K562 (cell line): ENCODE measurements at regions not wholly inside any gene's neighbourhood (a gene's known extent, or its start where the extent isn't known, plus 50 kb on each side); places are given as distances from the start of the nearest gene placed in this dataset.

Experiments
- ATAC-seq: fragments of 200-7000 bp; cut with Tn5 transposase; 3 replicates; pipeline ENCODE4 v1.9.1; 2020; ENCODE audit warnings: moderate library complexity
- BruUV-seq: library from RNA; stranded (reverse); fragments of 400-500 nt; replicated peaks from 2 replicates; lab custom pipeline; 2021; lab: Mats Ljungman, UMichigan
- CTCF ChIA-PET: fragments of 300-600 bp; formaldehyde crosslinking; extraction: SDS; loops from one replicate; lab custom pipeline; 2021; ENCODE audit warnings: low intra/inter-chr PET ratio; lab: Yijun Ruan, JAX
- POLR2A ChIA-PET: fragments of 300-600, 350-650 bp; sonication (Branson Sonifier 250); formaldehyde crosslinking; extraction: SDS; loops from one replicate; lab custom pipeline; 2021; ENCODE audit warnings: antibody characterized with exemption, inconsistent platforms; lab: Yijun Ruan, JAX
- DNase-seq, 4 experiments: peaks; one replicate each; pipeline versions ENCODE4 v3.0.0 to v3.0.0-alpha.2; 2011 to 2018; ENCODE audit warnings: low spot score in 3 of 4, mixed read lengths in 3 of 4; ENCODE audit errors: extremely low read depth in 1 of 4
- FAIRE-seq: peaks from 2 replicates; lab custom pipeline; 2011; peaks lifted over from hg19 to GRCh38; lab: Jason Lieb, UNC
- H2AFZ ChIP-seq: 2 replicates; pipeline ENCODE4 v1.6.0; 2011; ENCODE audit warnings: low read depth, low read length, control low read depth, inconsistent platforms
- H3K27ac ChIP-seq: fragments of 200-600 bp; 3 replicates; pipeline ENCODE4 v1.8.0; 2011; ENCODE audit warnings: low read depth, mild to moderate bottlenecking, control low read depth, inconsistent platforms, low read length, moderate library complexity, mixed read lengths; ENCODE audit errors: extremely low read depth
- H3K27me3 ChIP-seq, 2 experiments: fragments of 300-600 bp in 1 of 2; 2 replicates in 1 of 2; 3 replicates in 1 of 2; pipeline versions ENCODE4 v1.6.0 to v1.8.0; 2011; ENCODE audit warnings: inconsistent platforms in 2 of 2, low read length in 2 of 2, mild to moderate bottlenecking in 1 of 2, mixed read lengths in 1 of 2, moderate library complexity in 1 of 2; ENCODE audit not compliant: control insufficient read depth in 2 of 2, insufficient read depth in 2 of 2
- H3K36me3 ChIP-seq: fragments of 300-600 bp; 3 replicates; pipeline ENCODE4 v1.8.0; 2011; ENCODE audit warnings: mild to moderate bottlenecking, low read length, inconsistent platforms; ENCODE audit not compliant: control insufficient read depth, insufficient read depth
- H3K4me1 ChIP-seq, 2 experiments: fragments of 200-600 bp in 1 of 2; replicated peaks in 1 of 2; 2 replicates in 1 of 2; 3 replicates in 1 of 2; pipeline versions ENCODE4 v1.5.1 to v1.8.0; 2011; ENCODE audit warnings: inconsistent platforms in 2 of 2, low read length in 2 of 2, mild to moderate bottlenecking in 1 of 2, mixed read lengths in 1 of 2, moderate library complexity in 1 of 2; ENCODE audit not compliant: control insufficient read depth in 2 of 2, insufficient read depth in 2 of 2
- H3K4me2 ChIP-seq: 2 replicates; pipeline ENCODE4 v1.6.1; 2011; ENCODE audit warnings: low read length, control low read depth, inconsistent platforms, mixed read lengths; ENCODE audit not compliant: insufficient read depth
- H3K4me3 ChIP-seq: fragments of 200-600 bp; sonication (generic), shearing (Covaris generic); 2 replicates; pipeline ENCODE4 v1.5.1; 2016; ENCODE audit warnings: control low read depth, inconsistent platforms
- H3K79me2 ChIP-seq: fragments of 200-600 bp; 3 replicates; pipeline ENCODE4 v1.8.0; 2011; ENCODE audit warnings: low read length, inconsistent platforms; ENCODE audit not compliant: control insufficient read depth, insufficient read depth
- H3K9ac ChIP-seq, 2 experiments: 2 replicates each; pipeline versions ENCODE4 v1.6.0 to v1.6.1; 2011; ENCODE audit warnings: low read depth in 2 of 2, low read length in 2 of 2, control low read depth in 1 of 2, inconsistent platforms in 1 of 2, mild to moderate bottlenecking in 1 of 2, mixed read lengths in 1 of 2; ENCODE audit not compliant: insufficient read depth in 1 of 2
- H3K9me1 ChIP-seq: one replicate; pipeline ENCODE4 v1.6.0; 2011; ENCODE audit warnings: inconsistent platforms, mild to moderate bottlenecking, low read length, moderate library complexity; ENCODE audit not compliant: control insufficient read depth, insufficient read depth
- H3K9me3 ChIP-seq: replicated peaks from 2 replicates; pipeline ENCODE4 v1.5.1; 2011; ENCODE audit warnings: low read depth, low read length, inconsistent platforms; ENCODE audit not compliant: control insufficient read depth, insufficient read depth
- H4K20me1 ChIP-seq: replicated peaks from 2 replicates; pipeline ENCODE4 v1.6.1; 2011; ENCODE audit warnings: low read length, inconsistent platforms, mixed read lengths; ENCODE audit not compliant: control insufficient read depth, insufficient read depth
- SAFB ChIP-seq: fragments of 200-400 bp; formaldehyde crosslinking; IDR thresholded peaks from 2 replicates; pipeline ENCODE4 v1.6.1; 2017; ENCODE audit warnings: low read depth, low read length, borderline replicate concordance
- TRIM28 ChIP-seq: fragments of 450-650 bp; IDR thresholded peaks from 2 replicates; pipeline ENCODE4 v1.6.1; 2017
- ZBTB17 ChIP-seq: fragments of 450-650 bp; formaldehyde crosslinking; IDR thresholded peaks from 2 replicates; pipeline ENCODE4 v1.4.0; 2020; ENCODE audit warnings: mild to moderate bottlenecking
- ZNF830 ChIP-seq: fragments of 250-450 bp; sonication (Bioruptor Pico); IDR thresholded peaks from 2 replicates; pipeline ENCODE4 v1.5.0; 2021; ENCODE audit warnings: mild to moderate bottlenecking
- WGBS: fragments of 100-300 bp; shearing (Covaris generic); methylation state at CpG from one replicate; pipeline ENCODE4 v1.1.6; 2016; ENCODE audit warnings: low coverage, mixed read lengths; ENCODE audit not compliant: insufficient coverage; ENCODE audit errors: missing lambda C conversion rate; 5-methylcytosine and 5-hydroxymethylcytosine counted together
- in situ Hi-C: fragments of 300-500 bp; cut with MboI; formaldehyde crosslinking; loops from 4 replicates; pipeline ENCODE4 v1.15.0; 2018; ENCODE audit warnings: inconsistent platforms, mixed read lengths
- intact Hi-C: fragments of 100-400 bp; cut with micrococcal nuclease; formaldehyde crosslinking; loops from 2 replicates; pipeline ENCODE4 v1.14.2; 2022

DNA sequence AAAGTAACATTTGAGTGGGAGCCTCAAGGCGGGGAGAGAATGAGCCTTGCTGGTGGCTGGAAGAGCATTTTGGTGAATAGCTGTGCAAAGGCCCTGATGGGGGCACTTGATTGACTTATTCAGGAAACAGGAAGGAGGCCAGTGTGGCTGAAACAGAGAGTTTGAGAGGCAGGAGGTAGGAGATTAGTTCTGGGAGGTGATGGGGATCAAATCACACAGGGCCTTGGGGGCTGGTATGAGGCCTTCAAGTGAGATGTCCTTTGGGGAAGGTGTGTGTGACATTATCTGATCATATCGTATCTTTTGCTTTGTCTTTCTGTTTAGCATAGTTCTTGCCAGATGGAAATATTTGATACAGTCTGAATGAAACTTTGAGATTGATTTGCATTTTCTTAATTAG is 172.3 kb downstream of the TENT4A start:
- no peak for TF ChIP-seq ZNF830
- no peak for TF ChIP-seq ZBTB17 (CRISPR knock-in tag)
- TF ChIP-seq TRIM28, result no peak
- no peaks in the 10 kb centered on the region for H3K36me3 ChIP-seq
- WGBS, result 2% methylated on average over 2 of the region's 2 CpGs
- no peaks in the 10 kb centered on the region for H4K20me1 ChIP-seq
- H3K27me3 ChIP-seq, result no peaks in the 10 kb centered on the region
- in situ Hi-C loops, result no loop called here
- no peak for ATAC-seq
- H3K9me1 ChIP-seq, result no peaks in the 10 kb centered on the region
- no peak overlapping the region for H3K9ac ChIP-seq
- H3K79me2 ChIP-seq, result no peaks in the 10 kb centered on the region
- no peak overlapping the region for H3K4me2 ChIP-seq
- no peak overlapping the region for H3K4me3 ChIP-seq
- POLR2A ChIA-PET, result no interaction called here
- CTCF ChIA-PET, result no interaction called here
- H2AFZ ChIP-seq, result no peak overlapping the region
- H3K27ac ChIP-seq, result no peak overlapping the region
- H3K9me3 ChIP-seq, result peaks cover 5% of the 10 kb centered on the region; the same call in 1 of the 2 replicates
- FAIRE-seq, result no peak
- DNase-seq, result no peak
- intact Hi-C loops, result no loop called here
- H3K4me1 ChIP-seq, result no peaks in the 10 kb centered on the region
- BruUV-seq, result no TSS peak

DNA sequence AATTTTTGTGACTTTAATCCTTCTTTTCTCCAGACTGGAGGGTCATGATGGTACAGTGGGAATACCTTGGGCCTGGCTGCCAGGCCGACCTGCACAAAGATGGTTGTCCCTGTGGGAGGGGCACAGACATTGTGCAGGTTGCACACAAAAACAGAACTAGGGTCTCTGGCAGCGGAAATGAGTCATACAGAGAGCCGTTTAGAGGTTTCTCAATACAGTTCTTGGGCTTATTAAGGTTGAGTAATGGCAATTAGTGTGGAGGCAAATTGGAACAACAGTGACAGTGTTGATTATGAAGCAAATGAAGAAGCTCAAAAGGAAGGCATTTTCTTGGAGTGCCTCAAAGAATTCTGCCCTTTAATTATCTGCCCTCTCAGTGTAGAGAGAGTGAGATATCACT is 173.6 kb downstream of the TENT4A start:
- Histone ChIP-seq H3K79me2 (no peaks in the 10 kb centered on the region), H3K36me3 (no peaks in the 10 kb centered on the region), H3K9me3 (peaks cover 5% of the 10 kb centered on the region; the same call in 1 of the 2 replicates), H3K27ac (no peak overlapping the region), H3K9ac (no peak overlapping the region), H3K4me1 (no peaks in the 10 kb centered on the region), H3K4me2 (no peak overlapping the region), H4K20me1 (no peaks in the 10 kb centered on the region), H3K4me3 (no peak overlapping the region), H3K27me3 (no peaks in the 10 kb centered on the region), H2AFZ (no peak overlapping the region), H3K9me1 (no peaks in the 10 kb centered on the region)
- FAIRE-seq (no peak), ATAC-seq (no peak), DNase-seq (no peak)
- in situ Hi-C loops (no loop called here), intact Hi-C loops (no loop called here)
- no peak for TF ChIP-seq SAFB
- ChIA-PET CTCF (no interaction called here), POLR2A (no interaction called here)
- no TSS peak for BruUV-seq
- 2% methylated on average over 3 of the region's 3 CpGs for WGBS
